Pancreas (tissue), 10 donors: ENCODE measurements at regions not wholly inside any gene's neighbourhood (a gene's known extent, or its start where the extent isn't known, plus 50 kb on each side); places are given as distances from the start of the nearest gene placed in this dataset.

Experiments used
- ATAC-seq, 4 donors: fragments of 200-7000 bp; cut with Tn5 transposase; one replicate each; pipeline versions ENCODE4 v1.8.0 to v1.9.1; 2020; ENCODE audit warnings: mild to moderate bottlenecking in 4 of 4, moderate library complexity in 4 of 4
- DNase-seq, 6 donors: peaks; one replicate each; pipeline ENCODE4 v3.0.0-alpha.2; 2020
- FAIRE-seq: peaks from 2 replicates; lab custom pipeline; 2012; peaks lifted over from hg19 to GRCh38; lab: Jason Lieb, UNC
- H3K27ac ChIP-seq, 4 donors: fragments of 200-600 bp; sonication (generic); 1 replicate in 3 of 4; 2 replicates in 1 of 4; pipeline versions ENCODE4 v1.5.0 to v1.8.0; 2020
- H3K27me3 ChIP-seq, 4 donors: fragments of 200-600 bp; one replicate each; pipeline ENCODE4 v1.8.0; 2021
- H3K36me3 ChIP-seq, 3 donors: fragments of 200-600 bp; sonication (generic) in 1 of 3; one replicate each; pipeline versions ENCODE4 v1.5.0 to v1.8.0; 2020 to 2021
- H3K4me1 ChIP-seq, 3 donors: fragments of 200-600 bp; one replicate each; pipeline ENCODE4 v1.8.0; 2021
- H3K4me3 ChIP-seq, 4 donors: fragments of 200-600 bp; sonication (generic) in 2 of 4; one replicate each; pipeline versions ENCODE4 v1.5.0 to v1.8.0; 2020 to 2021
- H3K9me3 ChIP-seq, 4 donors: fragments of 200-600 bp; one replicate each; pipeline ENCODE4 v1.8.0; 2021
- CTCF ChIP-seq, 4 donors: fragments of 200-600 bp; sonication (generic) in 3 of 4; IDR thresholded peaks; one replicate each; pipeline versions ENCODE4 v1.5.0 to v1.8.0; 2021; ENCODE audit warnings: antibody characterized with exemption in 4 of 4
- WGBS, 2 donors: extraction: QIAGEN DNeasy Blood & Tissue Kit; methylation state at CpG; one replicate each; pipeline ENCODE4 v1.1.7; 2013; 5-methylcytosine and 5-hydroxymethylcytosine counted together
- intact Hi-C, 3 donors: fragments of 100-400 bp; cut with DNase I; formaldehyde crosslinking; loops; one replicate each; pipeline versions ENCODE4 v1.11.1 to v1.14.2; 2022
- donor health status: healthy with polysubstance abuse.
- donor health status: DM: no; HTN: no; CAD: no; lungs with moderate emphysema.
- donor health status: DM: no; HTN: no; CAD: no.
- donor health status: control.
- donor health status: control.
- donor health status: Bipolar disorder and iron deficiency.
- donor health status: DM: yes; HTN: yes; CAD: no.
- donor health status: DM: no; HTN: no; CAD: no.
- donor health status: DM: no; HTN: no; CAD: no.
- donor health status: DM: yes; HTN: yes; CAD: no.

DNA sequence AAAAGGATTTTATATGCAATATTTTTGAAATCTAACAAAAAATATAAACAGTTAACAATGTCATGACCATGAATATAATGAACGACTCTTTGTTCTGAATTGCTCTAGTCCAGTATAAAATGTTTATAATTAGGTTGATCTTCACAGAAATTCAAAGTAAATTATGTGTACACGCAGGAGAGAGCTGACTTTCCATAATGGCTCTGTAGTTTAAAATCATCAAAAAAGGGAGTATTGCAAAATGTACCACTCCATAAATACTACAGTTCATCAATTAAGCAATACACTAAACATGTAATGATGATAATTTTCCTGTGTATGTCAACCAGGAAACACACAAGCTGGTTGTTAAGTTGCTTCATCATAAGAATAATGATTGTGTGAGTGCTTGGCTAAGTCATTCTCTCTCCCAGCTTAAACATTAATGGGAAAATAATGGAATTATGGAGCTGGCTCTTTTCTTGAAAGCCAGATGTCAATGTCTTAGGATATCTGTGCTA is 189.5 kb upstream of the PLEKHG7 start:
- intact Hi-C loops: no loop called here
- no peak for FAIRE-seq
- Histone ChIP-seq H3K4me1 (peaks cover 0 to 4% (median 0%) of the 10 kb centered on the region in 3 donors), H3K36me3 (no peaks in the 10 kb centered on the region), H3K9me3 (no peaks in the 10 kb centered on the region), H3K27me3 (no peaks in the 10 kb centered on the region), H3K4me3 (no peak overlapping the region), H3K27ac (no peak overlapping the region)
- no peak for DNase-seq
- TF ChIP-seq CTCF (IDR thresholded peaks at IDR 0.05): no peak
- WGBS, 2 donors: 87 to 95% methylated on average over 2 of the region's 2 CpGs
- no peak for ATAC-seq

GRCh38 chr12:92511786-92512185 is 191.0 kb upstream of the PLEKHG7 start:
- FAIRE-seq: no peak
- no peaks in the 10 kb centered on the region for H3K36me3 ChIP-seq
- H3K9me3 ChIP-seq: no peaks in the 10 kb centered on the region
- no peak overlapping the region for H3K4me3 ChIP-seq
- no peak for DNase-seq
- H3K27me3 ChIP-seq: no peaks in the 10 kb centered on the region
- intact Hi-C loops: no loop called here
- no peak for TF ChIP-seq CTCF (IDR thresholded peaks at IDR 0.05)
- peak in 2 of 4 donors; percentile 31 to 51 for ATAC-seq
- 83 to 91% methylated on average over 5 of the region's 5 CpGs for WGBS, 2 donors
- peaks cover 0 to 5% (median under 1%) of the 10 kb centered on the region in 3 donors for H3K4me1 ChIP-seq
- H3K27ac ChIP-seq: no peak overlapping the region

GRCh38 chr12:92509156-92509738 is 193.5 kb upstream of the PLEKHG7 start:
- intact Hi-C loops: no loop called here
- Histone ChIP-seq H3K27me3 (no peaks in the 10 kb centered on the region), H3K36me3 (no peaks in the 10 kb centered on the region), H3K27ac (no peak overlapping the region), H3K9me3 (no peaks in the 10 kb centered on the region), H3K4me1 (peaks cover 20 to 28% (median 24%) of the 10 kb centered on the region in 3 donors), H3K4me3 (no peak overlapping the region)
- no peak for DNase-seq
- no peak for TF ChIP-seq CTCF (IDR thresholded peaks at IDR 0.05)
- no peak for ATAC-seq
- WGBS, 2 donors: 32 to 35% methylated on average over 2 of the region's 2 CpGs
- no peak for FAIRE-seq

DNA sequence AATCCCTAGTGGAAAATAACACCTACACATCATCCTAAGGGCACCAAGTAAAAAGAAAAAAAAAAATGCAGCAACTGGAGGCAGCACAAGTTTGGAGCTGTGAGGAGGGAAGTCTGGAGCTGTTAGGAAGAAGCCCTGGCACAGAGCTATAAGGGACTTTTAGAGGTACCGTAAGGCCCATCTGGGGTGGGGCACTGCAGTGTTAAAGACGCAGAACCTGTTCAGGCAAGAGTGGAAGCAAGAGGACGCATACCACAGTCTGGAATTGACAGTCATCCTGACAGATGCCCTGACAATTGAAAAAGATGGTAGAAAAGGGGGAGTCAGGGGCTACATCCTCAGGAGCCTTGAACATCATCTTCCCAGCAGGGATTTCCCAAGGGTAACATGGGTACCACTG is 195.9 kb upstream of the PLEKHG7 start:
- 73 to 96% methylated on average over 3 of the region's 3 CpGs for WGBS, 2 donors
- ATAC-seq: no peak
- no peaks in the 10 kb centered on the region for H3K9me3 ChIP-seq
- FAIRE-seq: no peak
- H3K27ac ChIP-seq: peak overlapping the region in 2 of 4 donors; percentile 80 to 91
- H3K27me3 ChIP-seq: no peaks in the 10 kb centered on the region
- H3K4me1 ChIP-seq: peaks cover 43 to 49% (median 46%) of the 10 kb centered on the region in 3 donors
- no peak for TF ChIP-seq CTCF (IDR thresholded peaks at IDR 0.05)
- DNase-seq: no peak
- no peaks in the 10 kb centered on the region for H3K36me3 ChIP-seq
- intact Hi-C loops: no loop called here
- no peak overlapping the region for H3K4me3 ChIP-seq

DNA sequence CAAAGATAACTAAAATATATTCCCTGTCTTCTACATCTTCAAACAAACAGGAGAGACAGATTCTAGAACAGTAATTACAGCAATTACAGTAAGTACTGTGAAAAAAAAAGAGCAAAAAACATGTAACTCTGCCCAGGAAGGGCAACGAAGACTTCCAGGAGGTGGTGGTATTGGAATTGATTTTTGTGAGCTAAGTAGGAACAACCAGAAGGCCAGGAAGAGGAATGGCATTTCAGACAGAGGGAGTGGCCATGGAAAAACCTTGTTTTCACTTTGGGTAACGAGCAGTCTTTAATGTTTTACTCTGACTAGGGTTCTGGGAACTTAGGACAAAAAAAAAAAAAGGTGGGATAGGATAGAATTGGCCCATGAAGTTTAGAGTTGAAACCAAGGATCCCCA is 196.3 kb upstream of the PLEKHG7 start:
- H3K4me3 ChIP-seq: no peak overlapping the region
- peak overlapping the region in 3 of 4 donors; percentile 75 to 91 (median 80) for H3K27ac ChIP-seq
- no peak for TF ChIP-seq CTCF (IDR thresholded peaks at IDR 0.05)
- DNase-seq (peak in 1 of 6 donors; percentile 28), FAIRE-seq (no peak), ATAC-seq (peak in 3 of 4 donors; percentile 13 to 52 (median 32))
- 16 to 23% methylated on average over 2 of the region's 2 CpGs for WGBS, 2 donors
- H3K4me1 ChIP-seq: peaks cover 45 to 51% (median 46%) of the 10 kb centered on the region in 3 donors
- no peaks in the 10 kb centered on the region for H3K36me3 ChIP-seq
- H3K27me3 ChIP-seq: no peaks in the 10 kb centered on the region
- H3K9me3 ChIP-seq: no peaks in the 10 kb centered on the region
- intact Hi-C loops: no loop called here
